SIG-M5 treated with dmso at 0.1 percent for 504 hours (cell line): ENCODE measurements at regions not wholly inside any gene's neighbourhood (a gene's known extent, or its start where the extent isn't known, plus 50 kb on each side); places are given as distances from the start of the nearest gene placed in this dataset.
"Not testable (repeated sequence)": the region's sequence is repeated elsewhere in the genome, so short reads cannot be mapped to it uniquely, and the experiment has no call there.

Source experiments
- DNase-seq: peaks from one replicate; lab custom pipeline; 2025; ENCODE audit not compliant: unreplicated experiment; lab: John Stamatoyannopoulos, UW

DNA sequence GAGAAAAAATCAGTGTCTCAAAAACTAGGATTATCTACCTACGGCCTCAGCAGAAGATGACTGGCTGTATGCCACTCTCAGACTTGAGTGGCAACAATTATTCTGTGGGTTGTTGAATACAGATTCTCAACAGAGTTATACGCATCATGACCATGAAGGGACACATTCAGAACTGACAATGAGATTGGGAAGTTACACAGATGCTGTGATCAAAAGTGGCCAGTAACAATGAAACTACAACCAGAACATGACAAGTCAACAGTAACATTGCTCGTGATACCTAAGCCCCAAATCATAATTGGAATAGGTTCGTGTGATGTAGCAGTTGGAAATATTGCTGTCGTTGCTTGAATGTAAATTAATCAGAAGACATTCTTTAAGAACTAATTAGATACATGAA is 957.5 kb upstream of the CDH9 start:
- no peak for DNase-seq

DNA sequence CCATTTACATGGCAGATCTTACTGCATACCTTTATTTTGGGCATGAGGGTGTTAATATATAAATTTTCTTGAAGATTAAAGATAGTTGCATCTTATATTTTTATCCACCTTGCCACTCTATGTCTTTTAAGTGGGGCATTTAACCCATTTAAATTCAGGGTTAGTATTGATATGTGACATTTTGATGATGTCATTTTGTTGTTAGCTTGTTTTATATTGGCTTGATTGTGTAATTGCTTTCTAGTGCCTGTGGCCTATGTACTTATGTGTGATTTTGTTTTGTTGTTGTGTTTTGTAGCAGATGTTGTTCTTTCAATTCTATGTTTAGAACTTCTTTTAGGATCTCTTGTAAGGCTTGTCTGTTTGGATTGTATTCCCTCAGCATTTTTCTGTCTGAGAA is 939.9 kb upstream of the CDH9 start:
- DNase-seq, result no peak

DNA sequence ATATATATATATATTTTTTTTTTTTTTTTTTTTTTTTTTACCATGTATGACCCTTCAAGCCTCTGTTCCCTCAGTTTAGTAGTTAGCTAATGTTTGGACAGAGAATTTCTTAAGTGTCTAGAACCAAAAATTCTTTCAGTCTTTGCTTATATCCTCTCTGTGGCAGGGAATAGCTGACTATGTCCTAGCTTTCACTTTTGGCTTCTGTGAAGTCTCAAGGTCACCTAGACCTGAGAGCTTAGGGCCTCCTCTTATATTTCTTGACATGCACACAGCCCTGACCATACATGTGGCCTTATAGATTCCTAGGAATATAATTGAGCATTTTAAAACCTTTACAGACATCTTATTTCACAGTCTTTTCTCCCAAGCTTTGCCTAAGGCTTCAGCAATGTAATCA is 930.8 kb upstream of the CDH9 start:
- no peak for DNase-seq

DNA sequence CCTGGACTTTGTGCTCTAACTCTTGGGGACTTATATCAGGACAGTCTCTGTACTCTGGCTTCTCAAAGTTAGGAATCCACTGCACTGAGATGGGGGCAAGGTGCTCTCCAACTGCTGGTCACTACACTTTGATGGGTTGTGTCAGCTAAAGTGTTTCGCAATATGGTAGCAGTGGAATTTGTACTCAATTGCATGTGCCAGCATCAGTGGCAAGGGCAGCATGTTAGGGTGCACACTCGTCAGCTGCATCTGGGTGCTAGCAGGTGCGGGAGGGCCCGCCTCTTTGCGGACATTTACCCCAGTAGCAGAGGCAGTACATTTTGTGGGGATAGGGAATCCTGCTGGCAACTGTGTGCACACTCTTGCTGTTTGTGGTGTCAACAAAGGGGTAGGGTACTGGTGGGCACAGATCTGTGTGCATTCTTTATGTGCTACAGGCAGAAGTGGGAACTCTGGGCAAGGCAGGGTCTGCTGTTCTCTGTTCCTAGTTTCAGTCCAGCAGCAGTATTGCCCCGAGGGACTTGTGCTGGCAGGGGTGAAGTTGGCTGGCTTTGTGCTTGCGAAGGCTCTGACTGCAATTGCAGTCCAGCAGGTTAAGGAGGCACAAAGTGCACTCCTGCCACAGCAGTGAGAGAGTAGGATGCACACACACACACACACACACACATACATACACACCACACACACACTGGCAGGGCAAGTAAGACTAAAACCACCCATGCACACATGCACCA is 924.8 kb upstream of the CDH9 start:
- peak; percentile 4 for DNase-seq

DNA sequence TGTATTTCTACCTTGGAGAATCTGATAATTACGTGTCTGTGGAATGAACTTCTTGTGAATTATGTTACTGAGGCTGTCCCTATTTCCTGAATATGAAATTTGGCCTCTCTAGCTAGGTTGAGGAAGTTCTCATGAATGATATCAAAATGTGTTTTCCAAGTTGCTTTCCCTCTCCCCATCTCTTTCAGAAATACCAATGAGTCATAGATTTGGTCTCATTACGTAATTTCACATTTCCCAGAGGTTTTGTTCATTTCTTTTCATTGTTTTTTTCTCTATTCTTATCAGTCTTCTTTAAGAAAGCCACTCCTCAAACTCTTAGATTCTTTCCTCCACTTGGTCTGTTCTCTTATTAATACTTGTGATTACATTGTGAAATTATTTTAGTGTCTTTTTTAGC is 923.8 kb upstream of the CDH9 start:
- DNase-seq, result peak; percentile 84

DNA sequence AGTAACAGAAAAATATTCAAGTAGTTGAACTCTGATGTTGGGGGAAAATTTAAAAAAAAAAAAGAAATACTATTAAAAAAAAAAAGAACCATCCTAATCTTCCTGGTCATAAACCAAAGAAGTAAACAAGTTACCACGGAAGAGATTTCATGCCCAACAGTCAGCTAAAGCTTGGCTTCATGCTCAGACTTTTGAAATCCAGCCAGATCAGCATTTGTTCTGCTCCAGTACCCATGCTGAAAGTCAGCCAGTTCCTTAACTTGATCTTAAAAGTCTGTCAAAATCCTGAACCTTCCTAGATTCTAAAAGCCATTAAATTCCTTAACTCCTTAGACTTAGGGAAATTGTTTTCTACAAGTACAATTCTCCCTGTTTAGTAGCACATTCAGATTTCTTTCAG is 908.7 kb upstream of the CDH9 start:
- no peak for DNase-seq

DNA sequence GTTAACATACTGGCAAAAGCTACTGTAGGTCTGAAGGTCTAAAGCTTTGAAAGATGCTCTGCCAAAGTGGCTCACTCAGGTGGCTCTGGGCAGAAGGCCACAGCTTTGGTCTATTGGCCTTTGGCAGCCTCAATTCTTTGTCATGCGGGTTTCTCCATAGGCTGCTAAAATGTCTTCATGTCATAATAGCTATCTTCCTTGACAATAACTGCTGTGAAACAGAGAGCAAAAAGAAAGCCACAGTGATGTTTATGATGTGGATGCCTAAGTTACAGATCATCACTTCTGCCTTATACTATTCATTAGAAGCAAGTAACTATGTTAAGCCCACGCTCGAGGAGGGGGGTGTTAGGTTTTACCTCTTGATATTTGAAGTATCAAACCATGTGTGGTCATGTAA is 906.1 kb upstream of the CDH9 start:
- DNase-seq, result no peak

DNA sequence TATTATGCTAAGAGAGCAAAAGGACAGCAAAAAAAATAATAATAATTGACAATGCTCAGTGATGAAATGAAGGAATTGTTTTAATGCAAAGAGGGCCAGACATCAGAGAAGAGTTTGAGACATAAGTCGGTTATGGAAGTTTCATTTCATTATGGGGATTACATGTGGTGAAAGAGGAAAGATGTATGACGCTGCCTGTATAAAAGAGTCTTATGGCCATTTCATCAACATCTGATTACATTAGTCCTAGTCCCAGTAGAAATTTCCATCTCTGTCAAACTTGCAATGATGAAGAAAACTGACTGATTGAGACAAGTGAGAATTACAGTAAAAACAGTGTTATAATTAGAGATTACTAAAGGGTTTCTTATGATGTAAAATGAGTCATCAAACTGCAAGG is 900.6 kb upstream of the CDH9 start:
- no peak for DNase-seq

DNA sequence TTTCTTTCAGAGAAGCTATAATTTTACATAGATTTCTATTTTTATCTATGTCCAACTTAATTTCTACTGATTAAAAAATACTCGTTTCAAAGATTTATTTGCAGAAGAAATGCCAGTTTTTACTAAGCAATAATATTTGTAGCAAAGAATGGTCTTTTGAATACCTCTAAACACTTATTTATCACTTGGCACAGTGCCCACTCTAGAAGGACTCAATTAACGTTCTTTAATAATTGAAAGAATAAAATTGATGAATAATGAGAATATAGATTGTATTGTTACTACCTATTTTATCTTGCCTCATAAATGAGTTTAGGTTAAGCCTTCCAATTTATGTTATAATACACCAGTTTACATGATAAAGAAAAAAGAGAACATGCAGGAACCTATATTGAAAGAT is 889.7 kb upstream of the CDH9 start:
- DNase-seq, result no peak

DNA sequence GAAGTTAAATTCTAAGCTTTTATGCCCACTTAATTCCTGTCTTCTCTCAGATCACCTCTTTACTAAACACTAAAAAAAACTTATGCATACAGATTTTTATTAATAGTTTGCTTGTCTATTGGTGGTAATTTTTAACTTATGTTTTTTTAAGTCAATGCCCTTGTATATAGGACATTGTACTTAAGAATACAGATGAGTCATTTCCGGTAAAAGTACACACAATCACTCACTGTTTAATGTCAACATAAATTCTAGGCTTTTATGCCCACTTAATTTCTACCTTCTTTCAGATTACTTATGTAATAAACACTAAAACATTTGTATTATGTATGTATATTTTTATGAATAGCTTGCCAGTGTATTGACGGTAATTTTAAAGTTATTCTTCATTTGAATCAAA is 872.8 kb upstream of the CDH9 start:
- DNase-seq, result no peak

DNA sequence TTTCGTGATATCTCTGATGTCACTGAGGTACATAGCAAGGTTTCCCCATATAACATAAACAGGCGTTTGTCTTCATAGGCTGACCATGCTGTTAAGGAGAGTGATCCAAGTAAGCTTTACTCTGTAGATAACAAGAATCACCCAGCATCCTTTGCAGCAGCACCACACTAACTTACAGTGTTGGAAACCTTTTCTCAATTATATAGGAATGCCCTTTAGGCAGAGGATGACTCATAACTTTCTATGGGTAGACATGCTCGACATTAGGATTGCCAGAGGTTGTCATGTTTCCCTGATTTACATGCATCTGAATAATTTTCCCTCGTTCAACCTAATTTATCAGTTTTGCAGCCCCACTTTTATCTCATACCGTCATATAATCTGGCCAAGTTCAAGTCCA is 870.0 kb upstream of the CDH9 start:
- no peak for DNase-seq

DNA sequence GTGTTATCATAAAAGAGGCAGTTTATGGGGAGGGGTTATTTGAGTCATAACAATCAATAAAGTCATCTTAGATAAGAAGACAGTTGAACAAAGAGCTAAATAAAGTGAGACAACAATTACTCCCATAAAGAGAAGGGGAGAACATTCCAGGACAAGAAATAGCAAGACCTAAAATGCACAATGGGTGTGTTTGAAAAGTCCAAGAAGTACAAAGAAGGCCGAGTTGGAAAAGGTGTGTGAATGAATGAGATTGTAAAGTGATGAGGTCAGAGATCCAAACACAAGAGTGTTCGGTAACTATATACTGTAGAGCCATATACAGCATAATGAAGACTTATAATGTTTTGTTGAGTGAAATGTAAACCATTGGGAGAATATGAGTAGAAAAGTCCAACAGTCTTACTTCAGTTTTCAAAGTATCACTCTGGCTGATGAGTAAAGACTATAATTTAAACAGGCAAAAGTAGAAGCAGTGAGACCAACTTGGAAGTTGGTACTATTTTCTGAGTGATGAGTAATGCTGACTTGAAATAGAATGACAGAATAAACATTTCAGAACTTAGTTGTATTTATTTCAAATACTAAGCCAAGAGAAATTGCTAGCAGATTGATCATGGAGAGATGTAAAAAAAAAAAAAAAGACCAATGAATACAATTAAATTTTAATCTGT is 868.7 kb upstream of the CDH9 start:
- DNase-seq, result no peak

DNA sequence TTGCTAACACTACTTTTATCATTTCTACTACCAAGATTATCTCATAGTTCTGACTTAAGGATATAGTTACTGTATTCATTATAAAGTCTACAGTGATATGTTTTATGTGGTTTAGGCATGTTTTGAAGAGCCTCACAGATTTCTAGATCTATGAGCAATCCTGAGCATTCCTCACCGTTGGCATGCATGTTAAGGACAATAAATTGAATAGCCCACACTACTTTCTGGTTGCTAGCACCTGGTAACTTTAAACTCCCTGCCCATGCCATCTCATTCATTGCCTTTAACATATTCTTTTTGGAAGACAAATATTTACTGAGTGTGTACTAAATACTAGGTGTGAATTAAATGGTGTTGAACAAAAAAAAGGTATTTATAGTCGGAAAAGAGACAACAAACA is 868.1 kb upstream of the CDH9 start:
- DNase-seq, result no peak

DNA sequence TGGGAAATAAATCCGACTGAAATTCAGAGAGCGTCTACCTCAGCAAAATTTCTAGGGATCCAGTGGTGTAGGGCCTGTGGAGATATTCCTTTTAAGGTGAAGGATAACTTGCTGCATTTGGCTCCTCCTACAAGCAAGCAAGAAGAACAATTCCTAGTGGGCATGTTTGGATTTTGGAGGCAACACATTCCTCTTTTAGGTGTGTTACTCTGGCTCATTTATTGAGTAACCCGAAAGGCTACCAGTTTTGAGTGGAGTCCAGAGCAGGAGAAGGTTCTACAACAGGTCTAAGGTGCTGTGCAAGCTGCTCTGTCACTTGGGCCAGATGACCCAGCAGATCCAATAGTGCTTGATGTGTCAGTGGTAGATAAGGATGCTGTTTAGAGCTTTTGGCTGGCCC is 862.4 kb upstream of the CDH9 start:
- DNase-seq, result no peak

DNA sequence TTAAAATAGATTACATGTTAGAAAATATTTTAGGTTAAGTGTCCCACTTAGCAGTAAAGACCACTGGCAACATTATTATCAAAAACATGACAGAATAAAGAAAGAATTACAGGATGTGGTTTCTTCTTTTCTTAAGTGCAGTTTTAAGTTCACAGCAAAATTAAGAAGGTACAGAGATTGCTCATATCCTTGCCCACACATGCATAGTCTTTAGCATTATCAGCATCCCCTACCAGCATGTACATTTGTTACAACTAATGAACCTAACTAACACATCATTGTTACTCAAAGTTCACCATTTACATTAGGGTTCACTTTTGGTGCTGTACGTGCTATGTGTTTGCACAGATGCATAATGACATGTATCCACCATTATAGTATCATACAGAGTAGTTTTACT is 837.7 kb upstream of the CDH9 start:
- DNase-seq, result no peak

DNA sequence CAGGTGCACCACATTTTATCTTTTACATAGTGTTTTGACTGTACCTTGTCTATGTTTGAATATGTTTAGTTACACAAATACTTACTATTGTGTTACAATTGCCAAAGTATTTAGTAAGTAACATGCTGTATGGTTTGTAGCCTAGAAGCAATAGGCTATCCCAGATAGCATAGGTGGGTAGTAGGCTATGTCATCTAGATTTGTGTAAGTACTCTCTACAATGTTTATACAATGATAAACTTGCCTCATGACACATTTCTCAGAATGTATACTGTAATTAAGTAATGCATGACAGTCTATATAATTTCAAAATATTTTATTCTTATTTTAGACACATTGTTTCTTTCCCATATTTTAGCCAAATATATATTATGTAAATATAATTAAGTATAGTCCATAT is 836.8 kb upstream of the CDH9 start:
- no peak for DNase-seq

DNA sequence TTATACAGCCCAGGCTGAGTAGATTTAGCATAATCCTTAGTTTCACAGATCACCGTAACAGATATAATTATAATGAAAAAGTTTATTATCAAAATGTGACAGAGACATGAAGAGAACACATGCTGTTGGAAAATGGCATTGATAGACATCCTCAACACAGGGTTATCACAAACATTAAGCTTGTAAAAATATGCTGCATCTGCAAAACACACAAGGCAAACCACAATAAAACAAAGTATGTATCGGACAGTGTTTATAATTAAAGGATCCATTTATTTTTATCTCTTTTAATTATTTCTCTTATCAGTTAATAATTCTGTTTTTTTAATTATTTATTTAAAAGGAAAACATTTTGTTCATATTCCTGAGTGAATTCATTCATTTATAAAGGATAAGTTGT is 829.9 kb upstream of the CDH9 start:
- no peak for DNase-seq

DNA sequence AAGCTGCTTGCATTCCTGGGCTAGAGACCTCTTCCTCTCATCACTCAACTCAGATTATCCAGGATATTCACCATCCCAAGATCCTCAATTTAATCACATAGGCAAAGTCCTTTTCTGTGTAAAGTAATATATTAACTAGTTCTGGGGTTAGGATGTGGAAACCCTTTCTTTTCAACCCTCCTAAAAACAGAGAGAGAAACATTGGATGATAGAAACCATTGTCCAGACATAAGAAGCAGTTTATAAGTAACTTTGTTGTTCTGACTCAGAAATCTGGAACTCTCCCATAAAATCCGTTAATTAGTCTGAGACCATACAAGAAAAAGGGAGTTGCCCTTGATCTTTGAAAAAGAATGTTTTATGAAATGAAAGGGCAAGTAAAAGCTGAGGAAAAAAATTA is 817.1 kb upstream of the CDH9 start:
- no peak for DNase-seq

DNA sequence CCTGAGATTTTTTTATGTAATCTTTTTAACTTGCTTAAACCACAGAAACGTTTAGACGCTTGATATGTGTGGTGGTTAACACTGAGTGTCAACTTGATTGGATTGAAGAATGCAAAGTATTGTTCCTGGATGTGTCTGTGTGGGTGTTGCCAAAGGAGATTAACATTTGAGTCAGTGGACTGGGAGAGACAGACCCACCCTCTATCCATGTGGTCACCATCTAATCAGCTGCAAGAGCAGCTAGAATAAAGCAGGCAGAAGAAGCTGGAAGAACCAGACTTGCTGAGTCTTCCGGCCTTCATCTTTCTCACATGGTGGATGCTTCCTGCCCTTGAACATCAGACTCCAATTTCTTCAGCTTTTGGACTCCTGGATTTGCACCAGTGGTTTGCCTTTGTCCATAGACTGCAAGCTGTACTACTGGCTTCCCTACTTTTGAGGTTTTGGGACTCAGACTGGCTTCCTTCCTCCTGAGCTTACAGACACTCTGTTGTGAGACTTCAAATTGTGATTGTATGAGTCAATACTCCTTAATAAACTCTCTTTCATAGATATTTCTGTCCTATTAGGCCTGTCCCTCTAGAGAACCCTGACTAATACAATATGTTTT is 816.0 kb upstream of the CDH9 start:
- DNase-seq, result no peak

DNA sequence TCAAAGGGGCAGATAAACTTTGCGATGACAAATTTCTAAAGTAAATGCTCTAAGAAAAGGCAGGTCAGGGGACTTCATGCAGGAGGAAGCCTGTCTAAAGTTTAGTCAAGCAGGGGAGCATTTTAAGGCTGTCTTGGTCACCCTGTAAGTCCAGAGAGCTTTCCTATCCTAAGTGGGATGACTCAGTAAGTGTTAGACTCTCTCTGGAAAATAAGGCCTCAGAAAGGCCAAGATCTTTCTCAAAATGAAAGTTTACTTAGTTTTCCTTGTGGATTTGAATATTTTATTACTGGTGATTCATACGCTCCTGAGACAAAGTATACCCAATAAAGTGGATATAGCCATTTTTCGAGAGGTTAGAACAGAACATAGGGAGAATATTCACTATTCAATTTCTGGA is 806.9 kb upstream of the CDH9 start:
- no peak for DNase-seq

DNA sequence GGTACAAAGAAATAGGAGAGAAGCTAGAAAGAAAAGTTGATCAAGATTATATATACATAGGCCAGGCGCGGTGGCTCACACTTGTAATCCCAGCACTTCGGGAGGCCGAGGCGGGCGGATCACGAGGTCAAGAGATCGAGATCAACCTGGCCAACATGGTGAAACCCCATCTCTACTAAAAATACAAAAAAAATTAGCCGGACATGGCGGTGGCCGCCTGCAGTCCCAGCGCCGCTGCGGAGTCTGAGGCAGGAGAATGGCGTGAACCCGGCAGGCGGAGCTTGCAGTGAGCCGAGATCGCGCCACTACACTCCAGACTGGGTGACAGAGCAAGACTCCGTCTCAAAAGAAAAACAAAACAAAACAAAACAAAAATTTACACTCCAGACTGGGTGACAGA is 798.3 kb upstream of the CDH9 start:
- not testable (repeated sequence) for DNase-seq

DNA sequence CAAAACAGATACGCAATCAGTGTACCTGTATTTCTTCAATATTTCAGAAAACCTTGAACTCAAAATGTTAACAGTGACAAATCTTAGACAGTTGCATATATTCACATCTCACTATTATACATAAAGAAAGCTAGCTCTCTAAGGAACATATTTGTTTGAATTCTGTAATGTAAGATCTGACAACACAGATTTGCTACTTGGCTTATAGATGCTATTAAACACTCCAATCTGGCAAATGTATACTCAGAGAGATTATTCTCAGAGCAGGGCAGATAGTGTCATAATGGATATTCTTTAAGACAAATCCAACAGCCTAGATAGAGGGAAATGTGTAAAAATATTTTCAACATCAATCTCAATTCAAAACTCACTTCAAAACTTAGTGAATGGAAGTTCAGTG is 794.5 kb upstream of the CDH9 start:
- DNase-seq, result no peak

DNA sequence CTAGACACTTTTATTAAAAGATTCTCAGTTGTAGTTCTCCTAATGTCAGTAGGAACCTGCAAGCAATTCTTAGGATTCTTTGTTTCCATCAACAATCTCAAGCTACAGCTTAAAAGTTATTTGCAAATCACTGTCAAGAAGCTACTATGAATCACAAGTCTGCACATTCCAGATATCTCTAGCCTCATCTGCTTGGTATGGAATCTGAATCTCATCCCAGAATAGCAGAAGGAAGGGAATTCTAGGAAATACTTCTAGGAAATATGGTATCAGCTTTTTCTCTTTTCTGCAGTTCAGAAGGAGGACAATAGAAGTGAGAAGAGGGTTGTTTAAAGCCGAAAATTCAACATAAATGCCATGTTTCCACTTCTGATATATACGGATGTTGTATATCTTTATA is 792.2 kb upstream of the CDH9 start:
- no peak for DNase-seq
